ENCODE measurements at regions not wholly inside any gene's neighbourhood (a gene's known extent, or its start where the extent isn't known, plus 50 kb on each side); places are given as distances from the start of the nearest gene placed in this dataset.
"Not testable (repeated sequence)": the region's sequence is repeated elsewhere in the genome, so short reads cannot be mapped to it uniquely, and the experiment has no call there.

- no peak for DNase-seq
These were observed 447.4 kb downstream of the EFNB2 start for GRCh38 chr13:106088085-106088484.

GRCh38 chr13:106087201-106087600 is 448.3 kb downstream of the EFNB2 start:
- DNase-seq: no peak

- DNase-seq: no peak
These were observed 451.7 kb downstream of the EFNB2 start for GRCh38 chr13:106083620-106084350.

- not testable (repeated sequence) for DNase-seq
These were observed 454.2 kb downstream of the EFNB2 start for GRCh38 chr13:106081221-106081620.

GRCh38 chr13:106078191-106078590 is 457.3 kb downstream of the EFNB2 start:
- DNase-seq: no peak

- DNase-seq: no peak
These were observed 458.4 kb downstream of the EFNB2 start for GRCh38 chr13:106077017-106077416.

- no peak for DNase-seq
These were observed 463.4 kb downstream of the EFNB2 start for GRCh38 chr13:106072014-106072413.

GRCh38 chr13:106063591-106064313 is 471.7 kb downstream of the EFNB2 start:
- DNase-seq: no peak

- DNase-seq: no peak
These were observed 473.7 kb downstream of the EFNB2 start for GRCh38 chr13:106061781-106062180.

GRCh38 chr13:106056851-106057250 is 478.6 kb downstream of the EFNB2 start:
- DNase-seq: no peak

GRCh38 chr13:106052200-106052767 is 483.2 kb downstream of the EFNB2 start:
- DNase-seq: no peak

GRCh38 chr13:106049171-106049570 is 486.3 kb downstream of the EFNB2 start:
- DNase-seq: no peak

GRCh38 chr13:106048386-106048785 is 487.1 kb downstream of the EFNB2 start:
- DNase-seq: no peak

GRCh38 chr13:106047859-106048258 is 487.6 kb downstream of the EFNB2 start:
- DNase-seq: no peak

- DNase-seq: no peak
These were observed 492.4 kb downstream of the EFNB2 start for GRCh38 chr13:106042996-106043581.

- no peak for DNase-seq
These were observed 494.0 kb downstream of the EFNB2 start for GRCh38 chr13:106041445-106041844.

- DNase-seq: no peak
These were observed 496.7 kb downstream of the EFNB2 start for GRCh38 chr13:106038752-106039151.

GRCh38 chr13:106036870-106037269 is 498.6 kb downstream of the EFNB2 start:
- DNase-seq: no peak

- no peak for DNase-seq
These were observed 501.3 kb downstream of the EFNB2 start for GRCh38 chr13:106034201-106034600.

GRCh38 chr13:106033659-106034058 is 501.8 kb downstream of the EFNB2 start:
- no peak for DNase-seq

- no peak for DNase-seq
These were observed 503.0 kb downstream of the EFNB2 start for GRCh38 chr13:106032441-106032840.

GRCh38 chr13:106029676-106030290 is 505.7 kb downstream of the EFNB2 start:
- no peak for DNase-seq

GRCh38 chr13:106028911-106029310 is 506.6 kb downstream of the EFNB2 start:
- no peak for DNase-seq

All from femur (tissue), 1 donor.